Caki2 (cell line): ENCODE measurements at regions not wholly inside any gene's neighbourhood (a gene's known extent, or its start where the extent isn't known, plus 50 kb on each side); places are given as distances from the start of the nearest gene placed in this dataset.
A peak's percentile ranks its signal among the peaks of the same experiment; 100 is the strongest.

Experiments
- DNase-seq: peaks from one replicate; pipeline ENCODE4 v3.0.0-alpha.2; 2015; ENCODE audit warnings: low read depth
- in situ Hi-C: cut with HindIII; loops from 2 replicates; pipeline ENCODE4 v1.10.0; 2016; ENCODE audit warnings: low sequenced_read_pairs, low pct_unique_long_range_greater_than_20kb, mixed read lengths

GRCh38 chr5:21159510-21160059 lies 1171.6 kb upstream of the CDH18 start:
- DNase-seq = no peak
- in situ Hi-C loops = no loop called here

GRCh38 chr5:21154526-21154925 lies 1166.5 kb upstream of the CDH18 start:
- DNase-seq = no peak
- in situ Hi-C loops = no loop called here

GRCh38 chr5:21152611-21153010 lies 1164.6 kb upstream of the CDH18 start:
- DNase-seq = peak; percentile 67
- in situ Hi-C loops = no loop called here

GRCh38 chr5:21145376-21145775 lies 1157.4 kb upstream of the CDH18 start:
- peak; percentile 7 for DNase-seq
- in situ Hi-C loops = no loop called here

GRCh38 chr5:21143686-21144085 lies 1155.7 kb upstream of the CDH18 start:
- no peak for DNase-seq
- in situ Hi-C loops = no loop called here

GRCh38 chr5:21142791-21143190 lies 1154.8 kb upstream of the CDH18 start:
- in situ Hi-C loops = no loop called here
- no peak for DNase-seq

- in situ Hi-C loops = no loop called here
- DNase-seq = no peak
Measured at GRCh38 chr5:21140987-21141386, 1153.0 kb upstream of the CDH18 start.

GRCh38 chr5:21126236-21126635 lies 1138.2 kb upstream of the CDH18 start:
- no peak for DNase-seq
- in situ Hi-C loops = no loop called here

GRCh38 chr5:21125238-21125983 lies 1137.4 kb upstream of the CDH18 start:
- no peak for DNase-seq
- in situ Hi-C loops = no loop called here

GRCh38 chr5:21121213-21121612 lies 1133.2 kb upstream of the CDH18 start:
- no peak for DNase-seq
- in situ Hi-C loops = no loop called here

GRCh38 chr5:21097661-21098060 lies 1109.7 kb upstream of the CDH18 start:
- in situ Hi-C loops = no loop called here
- no peak for DNase-seq

GRCh38 chr5:21094619-21095018 lies 1106.6 kb upstream of the CDH18 start:
- no peak for DNase-seq
- in situ Hi-C loops = no loop called here

- no peak for DNase-seq
- in situ Hi-C loops = no loop called here
Measured at GRCh38 chr5:21087766-21088165, 1099.8 kb upstream of the CDH18 start.

GRCh38 chr5:21085791-21086190 lies 1097.8 kb upstream of the CDH18 start:
- DNase-seq = no peak
- in situ Hi-C loops = no loop called here

GRCh38 chr5:21071986-21072385 lies 1084.0 kb upstream of the CDH18 start:
- in situ Hi-C loops = no loop called here

GRCh38 chr5:21071421-21071820 lies 1083.4 kb upstream of the CDH18 start:
- in situ Hi-C loops = no loop called here
- DNase-seq = no peak

More at GRCh38 chr5:21071986-21072385, 1084.0 kb upstream of the CDH18 start:
- DNase-seq = no peak

GRCh38 chr5:21070858-21071257 lies 1082.9 kb upstream of the CDH18 start:
- DNase-seq = no peak
- in situ Hi-C loops = no loop called here

- DNase-seq = no peak
- in situ Hi-C loops = no loop called here
Measured at GRCh38 chr5:21067724-21068123, 1079.7 kb upstream of the CDH18 start.

- in situ Hi-C loops = no loop called here
- DNase-seq = no peak
Measured at GRCh38 chr5:21063146-21063545, 1075.1 kb upstream of the CDH18 start.

- in situ Hi-C loops = no loop called here
- no peak for DNase-seq
Measured at GRCh38 chr5:21058289-21058688, 1070.3 kb upstream of the CDH18 start.
